Suprapubic skin (tissue), 4 donors: ENCODE measurements at regions not wholly inside any gene's neighbourhood (a gene's known extent, or its start where the extent isn't known, plus 50 kb on each side); places are given as distances from the start of the nearest gene placed in this dataset.
"Not testable (repeated sequence)": the region's sequence is repeated elsewhere in the genome, so short reads cannot be mapped to it uniquely, and the experiment has no call there.

ENCODE experiments used
- DNase-seq, 2 donors: peaks; one replicate each; pipeline ENCODE4 v3.0.0-alpha.2; 2019; ENCODE audit warnings: low spot score in 2 of 2
- H3K27ac ChIP-seq: fragments of 200-600 bp; sonication (generic); one replicate; pipeline ENCODE4 v1.5.1; 2019
- H3K27me3 ChIP-seq: fragments of 200-600 bp; sonication (generic); one replicate; pipeline ENCODE4 v1.5.1; 2019
- H3K36me3 ChIP-seq: fragments of 200-600 bp; sonication (generic); one replicate; pipeline ENCODE4 v1.5.1; 2019
- H3K4me1 ChIP-seq: fragments of 200-600 bp; sonication (generic); one replicate; pipeline ENCODE4 v1.5.1; 2019
- H3K4me3 ChIP-seq: fragments of 200-600 bp; sonication (generic); one replicate; pipeline ENCODE4 v1.5.1; 2019; ENCODE audit warnings: mild to moderate bottlenecking
- H3K9me3 ChIP-seq: fragments of 200-600 bp; sonication (generic); one replicate; pipeline ENCODE4 v1.5.1; 2019
- EP300 ChIP-seq: sonication (generic); formaldehyde crosslinking; IDR thresholded peaks from one replicate; pipeline ENCODE4 v1.6.1; 2017; ENCODE audit warnings: antibody characterized with exemption
- POLR2A ChIP-seq, 2 donors: fragments of 450-650 bp; IDR thresholded peaks; one replicate each; pipeline ENCODE4 v1.6.1; 2017; ENCODE audit warnings: antibody characterized with exemption in 2 of 2, mild to moderate bottlenecking in 2 of 2, moderate library complexity in 2 of 2
- POLR2AphosphoS5 ChIP-seq, 3 donors: sonication (generic); formaldehyde crosslinking; IDR thresholded peaks; one replicate each; pipeline ENCODE4 v1.6.1; 2017; ENCODE audit warnings: antibody characterized with exemption in 3 of 3
- WGBS: methylation state at CpG from one replicate; pipeline ENCODE4 v1.1.5; 2018; 5-methylcytosine and 5-hydroxymethylcytosine counted together
- TF ChIP-seq, protein P1 (sequence below), 2 donors: fragments of 200-600 bp in 1 of 2; fragments of 450-650 bp in 1 of 2; sonication (generic) in 1 of 2; IDR thresholded peaks; one replicate each; pipeline ENCODE4 v1.5.1; 2016 to 2019; ENCODE audit warnings: antibody characterized with exemption in 2 of 2, mild to moderate bottlenecking in 1 of 2, moderate library complexity in 1 of 2

- H3K27ac ChIP-seq = no peak overlapping the region
- no peak overlapping the region for H3K4me3 ChIP-seq
- 82% methylated on average over 1 of the region's 1 CpG for WGBS
- peaks cover 23% of the 10 kb centered on the region for H3K9me3 ChIP-seq
- TF ChIP-seq POLR2AphosphoS5 (IDR thresholded peaks at IDR 0.05) = no peak
- no peak for TF ChIP-seq EP300
- no peak for TF ChIP-seq POLR2A (IDR thresholded peaks at IDR 0.05)
- TF ChIP-seq, protein P1, sequence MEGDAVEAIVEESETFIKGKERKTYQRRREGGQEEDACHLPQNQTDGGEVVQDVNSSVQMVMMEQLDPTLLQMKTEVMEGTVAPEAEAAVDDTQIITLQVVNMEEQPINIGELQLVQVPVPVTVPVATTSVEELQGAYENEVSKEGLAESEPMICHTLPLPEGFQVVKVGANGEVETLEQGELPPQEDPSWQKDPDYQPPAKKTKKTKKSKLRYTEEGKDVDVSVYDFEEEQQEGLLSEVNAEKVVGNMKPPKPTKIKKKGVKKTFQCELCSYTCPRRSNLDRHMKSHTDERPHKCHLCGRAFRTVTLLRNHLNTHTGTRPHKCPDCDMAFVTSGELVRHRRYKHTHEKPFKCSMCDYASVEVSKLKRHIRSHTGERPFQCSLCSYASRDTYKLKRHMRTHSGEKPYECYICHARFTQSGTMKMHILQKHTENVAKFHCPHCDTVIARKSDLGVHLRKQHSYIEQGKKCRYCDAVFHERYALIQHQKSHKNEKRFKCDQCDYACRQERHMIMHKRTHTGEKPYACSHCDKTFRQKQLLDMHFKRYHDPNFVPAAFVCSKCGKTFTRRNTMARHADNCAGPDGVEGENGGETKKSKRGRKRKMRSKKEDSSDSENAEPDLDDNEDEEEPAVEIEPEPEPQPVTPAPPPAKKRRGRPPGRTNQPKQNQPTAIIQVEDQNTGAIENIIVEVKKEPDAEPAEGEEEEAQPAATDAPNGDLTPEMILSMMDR (IDR thresholded peaks at IDR 0.05) = no peak
- H3K36me3 ChIP-seq = no peaks in the 10 kb centered on the region
- DNase-seq = no peak
- no peaks in the 10 kb centered on the region for H3K4me1 ChIP-seq
- H3K27me3 ChIP-seq = no peaks in the 10 kb centered on the region
Measured at GRCh38 chr9:103304797-103305196, 309.7 kb downstream of the CYLC2 start.

DNA sequence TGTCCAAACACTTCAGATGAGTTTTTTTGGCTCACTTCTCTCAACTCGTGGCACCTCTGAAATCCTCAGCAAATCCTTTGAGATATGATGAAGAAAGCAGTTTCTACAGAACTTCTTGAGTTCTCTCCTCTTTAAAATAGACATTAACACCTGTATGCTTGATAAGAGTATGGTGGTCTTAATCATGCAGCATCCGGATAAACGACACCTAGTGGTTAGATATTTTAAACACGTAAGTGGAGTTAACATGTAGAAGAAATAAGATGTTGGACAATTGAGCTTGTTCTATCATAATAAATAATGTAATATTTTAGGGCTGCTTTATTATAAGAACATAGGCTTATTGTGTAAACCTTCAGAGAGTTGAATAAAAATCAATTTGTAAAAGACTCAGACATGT is 324.8 kb downstream of the CYLC2 start:
- Histone ChIP-seq H3K9me3 (no peaks in the 10 kb centered on the region), H3K27me3 (no peaks in the 10 kb centered on the region), H3K27ac (no peak overlapping the region)

GRCh38 chr9:103323699-103324098 is 328.6 kb downstream of the CYLC2 start:
- no peak overlapping the region for H3K27ac ChIP-seq
- H3K9me3 ChIP-seq = no peaks in the 10 kb centered on the region
- H3K4me3 ChIP-seq = no peak overlapping the region
- TF ChIP-seq POLR2A (IDR thresholded peaks at IDR 0.05) = no peak
- TF ChIP-seq, protein P1 (IDR thresholded peaks at IDR 0.05) = no peak
- TF ChIP-seq POLR2AphosphoS5 (IDR thresholded peaks at IDR 0.05) = no peak
- TF ChIP-seq EP300 = no peak
- WGBS = 97% methylated on average over 1 of the region's 1 CpG
- H3K4me1 ChIP-seq = no peaks in the 10 kb centered on the region
- no peaks in the 10 kb centered on the region for H3K36me3 ChIP-seq
- H3K27me3 ChIP-seq = no peaks in the 10 kb centered on the region
- no peak for DNase-seq

More for the DNA sequence above, 324.8 kb downstream of the CYLC2 start:
- no peak for DNase-seq
- Histone ChIP-seq H3K4me1 (no peaks in the 10 kb centered on the region), H3K4me3 (no peak overlapping the region), H3K36me3 (no peaks in the 10 kb centered on the region)
- 25% methylated on average over 4 of the region's 4 CpGs for WGBS
- TF ChIP-seq EP300 = no peak
- TF ChIP-seq, protein P1 (IDR thresholded peaks at IDR 0.05) = no peak
- TF ChIP-seq POLR2A (IDR thresholded peaks at IDR 0.05) = no peak
- TF ChIP-seq POLR2AphosphoS5 (IDR thresholded peaks at IDR 0.05) = no peak

DNA sequence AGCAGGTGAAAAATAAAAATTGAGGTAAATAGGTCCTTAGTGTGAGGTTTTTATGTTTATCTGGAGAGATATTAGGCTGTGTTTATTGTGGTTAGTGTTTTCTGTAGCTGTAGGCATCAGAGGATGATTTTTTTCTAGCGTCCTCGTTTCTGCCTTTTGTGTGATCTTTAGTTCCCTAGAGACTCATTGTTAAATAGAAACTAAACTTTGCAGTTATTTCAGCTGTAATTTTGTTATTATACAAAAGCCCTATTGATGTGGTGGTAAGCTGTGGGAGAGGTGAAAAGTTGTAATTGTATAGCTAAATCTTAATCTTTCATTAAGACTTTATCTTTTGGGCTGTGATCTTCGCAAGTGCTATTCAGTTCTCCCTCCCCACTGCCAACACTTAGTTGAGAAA is 340.3 kb downstream of the CYLC2 start:
- DNase-seq = no peak
- no peak overlapping the region for H3K27ac ChIP-seq
- 69% methylated on average over 3 of the region's 3 CpGs for WGBS

DNA sequence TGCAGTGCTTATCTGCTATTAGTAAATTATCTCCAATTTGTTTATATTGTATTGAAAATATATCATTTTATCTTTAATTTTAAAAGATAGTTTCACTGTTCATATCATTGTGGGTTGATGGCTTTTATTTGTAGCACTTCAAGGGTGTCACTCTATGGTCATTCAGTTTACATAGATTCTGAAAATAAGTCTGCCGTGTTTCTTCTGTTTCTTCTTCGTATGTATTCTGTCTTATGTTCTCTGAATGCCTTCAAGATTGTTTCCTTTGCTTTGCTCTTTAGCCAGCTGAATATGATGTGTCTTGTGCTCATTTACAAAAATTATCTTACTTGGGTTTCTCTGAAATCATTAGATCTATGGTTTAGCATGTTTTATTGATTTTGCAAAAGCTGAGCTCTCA is 359.9 kb downstream of the CYLC2 start:
- Histone ChIP-seq H3K27me3 (no peaks in the 10 kb centered on the region), H3K9me3 (peaks cover 17% of the 10 kb centered on the region), H3K4me3 (no peak overlapping the region), H3K4me1 (no peaks in the 10 kb centered on the region), H3K36me3 (no peaks in the 10 kb centered on the region), H3K27ac (no peak overlapping the region)
- DNase-seq = no peak
- 65% methylated on average over 2 of the region's 2 CpGs for WGBS
- no peak for TF ChIP-seq EP300
- TF ChIP-seq, protein P1 (IDR thresholded peaks at IDR 0.05) = no peak
- TF ChIP-seq POLR2A (IDR thresholded peaks at IDR 0.05) = no peak
- no peak for TF ChIP-seq POLR2AphosphoS5 (IDR thresholded peaks at IDR 0.05)

More for the DNA sequence above, 340.3 kb downstream of the CYLC2 start:
- Histone ChIP-seq H3K4me3 (no peak overlapping the region), H3K4me1 (no peaks in the 10 kb centered on the region), H3K27me3 (no peaks in the 10 kb centered on the region), H3K36me3 (no peaks in the 10 kb centered on the region), H3K9me3 (no peaks in the 10 kb centered on the region)
- no peak for TF ChIP-seq EP300
- TF ChIP-seq, protein P1 (IDR thresholded peaks at IDR 0.05) = no peak
- no peak for TF ChIP-seq POLR2AphosphoS5 (IDR thresholded peaks at IDR 0.05)
- no peak for TF ChIP-seq POLR2A (IDR thresholded peaks at IDR 0.05)

DNA sequence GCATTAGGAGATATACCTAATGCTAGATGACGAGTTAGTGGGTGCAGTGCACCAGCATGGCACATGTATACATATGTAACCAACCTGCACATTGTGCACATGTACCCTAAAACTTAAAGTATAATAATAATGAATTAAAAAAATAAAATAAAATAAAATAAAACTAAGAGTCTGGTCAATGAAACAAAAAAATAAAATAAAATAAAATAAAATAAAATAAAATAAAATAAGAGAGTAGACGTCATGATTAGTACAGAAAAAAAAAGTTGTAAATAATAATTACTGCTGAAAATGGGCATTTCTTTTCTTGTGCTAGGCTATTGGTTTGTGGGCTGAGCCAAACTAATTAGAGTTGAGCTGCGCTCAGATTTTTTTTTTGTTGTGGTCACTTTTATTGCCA is 362.8 kb downstream of the CYLC2 start:
- not testable (repeated sequence) for H3K27ac ChIP-seq, H3K4me3 ChIP-seq, H3K27me3 ChIP-seq, H3K36me3 ChIP-seq, H3K4me1 ChIP-seq, DNase-seq
- 89% methylated on average over 3 of the region's 3 CpGs for WGBS
- H3K9me3 ChIP-seq = peaks cover 17% of the 10 kb centered on the region
